H1 (cell line): ENCODE measurements at regions not wholly inside any gene's neighbourhood (a gene's known extent, or its start where the extent isn't known, plus 50 kb on each side); places are given as distances from the start of the nearest gene placed in this dataset.
A peak's percentile ranks its signal among the peaks of the same experiment; 100 is the strongest.

Experiments used
- CTCF ChIA-PET: fragments of 300-600 bp; sonication (Branson Sonifier 250); formaldehyde crosslinking; loops from one replicate; lab custom pipeline; 2021; ENCODE audit not compliant: partially characterized antibody; lab: Charles Lee
- POLR2A ChIA-PET: fragments of 300-600 bp; sonication (Branson Sonifier 250); formaldehyde crosslinking; loops from one replicate; lab custom pipeline; 2021; ENCODE audit warnings: inconsistent platforms; ENCODE audit not compliant: partially characterized antibody; lab: Charles Lee
- DNase-seq, 2 experiments: peaks; one replicate each; pipeline versions ENCODE4 v3.0.0 to v3.0.0-alpha.2; 2010 to 2022; ENCODE audit warnings: low spot score in 2 of 2, low read depth in 1 of 2, mixed read lengths in 1 of 2
- FAIRE-seq: peaks from 2 replicates; lab custom pipeline; 2011; peaks lifted over from hg19 to GRCh38; lab: Jason Lieb, UNC
- H2AFZ ChIP-seq: 2 replicates; pipeline ENCODE4 v1.8.1; 2012; ENCODE audit warnings: low read length, inconsistent platforms
- H2AK5ac ChIP-seq: 2 replicates; pipeline ENCODE4 v1.6.1; 2013; ENCODE audit warnings: low read depth, low read length
- H2BK120ac ChIP-seq: replicated peaks from 2 replicates; pipeline ENCODE3; 2013; ENCODE audit warnings: low read depth, low read length, inconsistent platforms
- H2BK12ac ChIP-seq: 2 replicates; pipeline ENCODE4 v1.6.1; 2013; ENCODE audit warnings: low read depth, low read length
- H2BK15ac ChIP-seq: 2 replicates; pipeline ENCODE4 v1.6.1; 2013; ENCODE audit warnings: low read length
- H2BK20ac ChIP-seq: 2 replicates; pipeline ENCODE4 v1.6.1; 2013; ENCODE audit warnings: low read length
- H2BK5ac ChIP-seq: 2 replicates; pipeline ENCODE4 v1.6.1; 2013; ENCODE audit warnings: low read depth, low read length
- H3K14ac ChIP-seq: 2 replicates; pipeline ENCODE4 v1.6.1; 2013; ENCODE audit warnings: inconsistent platforms; ENCODE audit not compliant: insufficient read length
- H3K18ac ChIP-seq: 2 replicates; pipeline ENCODE4 v1.6.1; 2013; ENCODE audit warnings: low read length; ENCODE audit errors: extremely low read depth
- H3K23ac ChIP-seq: 2 replicates; pipeline ENCODE4 v1.6.1; 2013; ENCODE audit warnings: inconsistent platforms; ENCODE audit not compliant: insufficient read length
- H3K23me2 ChIP-seq: 2 replicates; pipeline ENCODE4 v1.6.1; 2013; ENCODE audit warnings: low read depth, low read length
- H3K27ac ChIP-seq: 2 replicates; pipeline ENCODE4 v1.6.1; 2011; ENCODE audit warnings: low read depth, low read length, inconsistent platforms
- H3K27me3 ChIP-seq, 4 experiments: replicated peaks in 1 of 4; 1 replicate in 1 of 4; 2 replicates in 3 of 4; pipeline versions ENCODE4 v1.6.1 to v1.8.1; 2011 to 2013; ENCODE audit warnings: low read length in 3 of 4, mild to moderate bottlenecking in 3 of 4, inconsistent platforms in 2 of 4, mixed read lengths in 2 of 4, moderate library complexity in 1 of 4; ENCODE audit not compliant: control insufficient read depth in 3 of 4, insufficient read depth in 3 of 4; ENCODE audit errors: extremely low read depth in 1 of 4
- H3K36me3 ChIP-seq, 4 experiments: 2 replicates each; pipeline versions ENCODE4 v1.6.1 to v1.8.1; 2011 to 2013; ENCODE audit warnings: mild to moderate bottlenecking in 4 of 4, low read length in 3 of 4, moderate library complexity in 2 of 4, control low read depth in 1 of 4, inconsistent platforms in 1 of 4; ENCODE audit not compliant: insufficient read depth in 4 of 4, control insufficient read depth in 2 of 4
- H3K4ac ChIP-seq: replicated peaks from 2 replicates; pipeline ENCODE3; 2013; ENCODE audit warnings: low read length, low read depth, mixed read lengths, inconsistent platforms; ENCODE audit not compliant: insufficient read length
- H3K4me1 ChIP-seq, 4 experiments: replicated peaks in 1 of 4; 1 replicate in 1 of 4; 2 replicates in 3 of 4; pipeline versions ENCODE4 v1.6.1 to v1.8.1; 2011 to 2013; ENCODE audit warnings: low read length in 3 of 4, inconsistent platforms in 2 of 4, mixed read lengths in 1 of 4; ENCODE audit not compliant: insufficient read depth in 4 of 4, control insufficient read depth in 3 of 4
- H3K4me2 ChIP-seq, 2 experiments: 2 replicates each; pipeline versions ENCODE4 v1.6.1 to v1.8.1; 2011 to 2013; ENCODE audit warnings: low read depth in 2 of 2, low read length in 2 of 2, control low read depth in 1 of 2, inconsistent platforms in 1 of 2, mild to moderate bottlenecking in 1 of 2; ENCODE audit not compliant: insufficient read depth in 1 of 2
- H3K4me3 ChIP-seq, 4 experiments: fragments of 200-600, 300-600 bp in 1 of 4; sonication (generic), shearing (Covaris generic), sonication (Bioruptor Twin) in 1 of 4; 2 replicates each; pipeline versions ENCODE4 v1.5.1 to v1.8.1; 2011 to 2016; ENCODE audit warnings: low read length in 4 of 4, low read depth in 3 of 4, control low read depth in 2 of 4, inconsistent platforms in 2 of 4, mild to moderate bottlenecking in 2 of 4, mixed read lengths in 1 of 4, moderate library complexity in 1 of 4; ENCODE audit not compliant: insufficient read depth in 2 of 4; ENCODE audit errors: extremely low read depth in 1 of 4
- H3K56ac ChIP-seq: replicated peaks from 2 replicates; pipeline ENCODE3; 2013; ENCODE audit warnings: low read depth, mild to moderate bottlenecking, mixed read lengths, low read length, inconsistent platforms; ENCODE audit not compliant: insufficient read length
- H3K79me1 ChIP-seq: 2 replicates; pipeline ENCODE4 v1.6.1; 2013; ENCODE audit warnings: low read depth, low read length, control low read depth
- H3K79me2 ChIP-seq, 2 experiments: 2 replicates each; pipeline versions ENCODE4 v1.6.1 to v1.8.1; 2012 to 2013; ENCODE audit warnings: low read length in 2 of 2, mild to moderate bottlenecking in 2 of 2, inconsistent platforms in 1 of 2; ENCODE audit not compliant: insufficient read depth in 2 of 2, control insufficient read depth in 1 of 2
- H3K9ac ChIP-seq, 4 experiments: replicated peaks in 1 of 4; 1 replicate in 1 of 4; 2 replicates in 3 of 4; pipeline versions ENCODE4 v1.6.1 to v1.8.1; 2011 to 2013; ENCODE audit warnings: low read depth in 3 of 4, low read length in 3 of 4, control low read depth in 2 of 4, mild to moderate bottlenecking in 2 of 4, moderate library complexity in 2 of 4, inconsistent platforms in 1 of 4; ENCODE audit errors: extremely low read depth in 1 of 4
- H3K9me3 ChIP-seq, 2 experiments: 2 replicates each; pipeline versions ENCODE4 v1.6.1 to v1.8.1; 2012 to 2013; ENCODE audit warnings: mild to moderate bottlenecking in 2 of 2, moderate library complexity in 2 of 2, control low read depth in 1 of 2, inconsistent platforms in 1 of 2, low read depth in 1 of 2, low read length in 1 of 2, mixed read lengths in 1 of 2; ENCODE audit not compliant: insufficient read depth in 2 of 2
- H4K20me1 ChIP-seq, 2 experiments: replicated peaks in 1 of 2; 2 replicates each; pipeline versions ENCODE3 to v1.8.1; 2011 to 2013; ENCODE audit warnings: inconsistent platforms in 2 of 2, low read length in 2 of 2, mild to moderate bottlenecking in 1 of 2; ENCODE audit not compliant: insufficient read depth in 2 of 2, control insufficient read depth in 1 of 2
- H4K5ac ChIP-seq: 2 replicates; pipeline ENCODE4 v1.6.1; 2013; ENCODE audit warnings: low read length, low read depth, mixed read lengths, inconsistent platforms; ENCODE audit not compliant: insufficient read length
- H4K8ac ChIP-seq: 2 replicates; pipeline ENCODE4 v1.8.0; 2013; ENCODE audit warnings: mild to moderate bottlenecking, moderate library complexity, low read length, inconsistent platforms; ENCODE audit not compliant: insufficient read depth; ENCODE audit errors: extremely low read depth
- H4K91ac ChIP-seq: replicated peaks from 2 replicates; pipeline ENCODE3; 2013; ENCODE audit warnings: low read length, mixed read lengths, inconsistent platforms; ENCODE audit not compliant: insufficient read length
- CEBPB ChIP-seq: IDR thresholded peaks from 2 replicates; pipeline ENCODE4 v1.6.1; 2012; ENCODE audit warnings: low read depth, low read length
- TAF7 ChIP-seq: optimal IDR thresholded peaks from 2 replicates; pipeline ENCODE3; 2011; ENCODE audit warnings: low read depth, mild to moderate bottlenecking, inconsistent platforms, low read length, moderate library complexity, borderline replicate concordance
- WGBS, 2 experiments: shearing (Covaris generic) in 1 of 2; methylation state at CpG; one replicate each; pipeline versions ENCODE4 v1.1.6 to v1.1.7; 2013 to 2015; ENCODE audit warnings: low lambda C conversion rate in 2 of 2, mixed read lengths in 2 of 2, inconsistent platforms in 1 of 2, low coverage in 1 of 2, missing lambda C conversion rate in 1 of 2; ENCODE audit not compliant: insufficient replicate concordance in 2 of 2, insufficient coverage in 1 of 2, insufficient read length in 1 of 2; ENCODE audit errors: extremely low coverage in 1 of 2, missing lambda C conversion rate in 1 of 2; 5-methylcytosine and 5-hydroxymethylcytosine counted together

- ChIA-PET POLR2A (no interaction called here), CTCF (interaction anchor here (0.9 to 1.3 kb wide), 5 partner anchors 9 to 70 kb away, joined by 3 to 4 read pairs (median 3); partner anchors contain the start of gene COG2)
- no peak overlapping the region for H3K18ac ChIP-seq
- no peaks in the 10 kb centered on the region for H3K9me3 ChIP-seq
- no peaks in the 10 kb centered on the region for H3K79me1 ChIP-seq
- H3K4me3 ChIP-seq = no peak overlapping the region
- no peak overlapping the region for H3K4ac ChIP-seq
- H3K14ac ChIP-seq = no peak overlapping the region
- WGBS, 2 experiments = 77% methylated on average over 7 of the region's 7 CpGs; no CpG with 5 or more reads in 1 of the 2 experiments
- no peaks in the 10 kb centered on the region for H3K79me2 ChIP-seq
- H4K5ac ChIP-seq = no peak overlapping the region
- H2BK20ac ChIP-seq = no peak overlapping the region; the same call in 1 of the 2 replicates
- H3K36me3 ChIP-seq = no peaks in the 10 kb centered on the region
- no peak overlapping the region for H3K56ac ChIP-seq
- H3K4me1 ChIP-seq = peaks cover 2 to 7% (median 4%) of the 10 kb centered on the region in 4 experiments
- TF ChIP-seq TAF7 = no peak
- TF ChIP-seq CEBPB = peak; percentile 57
- H2AK5ac ChIP-seq = no peak overlapping the region
- FAIRE-seq (no peak), DNase-seq (no peak)
- H2AFZ ChIP-seq = peak overlapping the region; percentile 97
- H2BK5ac ChIP-seq = no peak overlapping the region
- H3K23me2 ChIP-seq = peaks cover 4% of the 10 kb centered on the region; the same call in 1 of the 2 replicates
- no peak overlapping the region for H3K9ac ChIP-seq
- H2BK120ac ChIP-seq = peak overlapping the region; percentile 13
- no peak overlapping the region for H2BK12ac ChIP-seq
- peaks cover 0 to 3% of the 10 kb centered on the region in 2 experiments for H4K20me1 ChIP-seq
- H3K23ac ChIP-seq = no peak overlapping the region
- no peak overlapping the region for H4K8ac ChIP-seq
- 0 out of 2 replicates have a peak overlapping the region, but pooled peaks have one; percentile 22 for H2BK15ac ChIP-seq
- no peak overlapping the region for H3K4me2 ChIP-seq
- no peaks in the 10 kb centered on the region for H3K27me3 ChIP-seq
- H3K27ac ChIP-seq = no peak overlapping the region; the same call in 1 of the 2 replicates
- H4K91ac ChIP-seq = no peak overlapping the region
Observed at GRCh38 chr1:230572121-230573105, 69.9 kb upstream of the COG2 start.
